GM23338 (cell line): ENCODE measurements at regions not wholly inside any gene's neighbourhood (a gene's known extent, or its start where the extent isn't known, plus 50 kb on each side); places are given as distances from the start of the nearest gene placed in this dataset.

Experiments
- ATAC-seq: fragments of 200-7000 bp; cut with Tn5 transposase; 3 replicates; pipeline ENCODE4 v1.9.1; 2020
- DNase-seq: peaks from one replicate; pipeline ENCODE4 v3.0.0-alpha.2; 2015; ENCODE audit warnings: low spot score
- H2AFZ ChIP-seq: fragments of 200-600 bp; sonication (generic); 2 replicates; pipeline ENCODE4 v1.8.0; 2016; ENCODE audit warnings: antibody characterized with exemption, mild to moderate bottlenecking, moderate library complexity
- H3F3A ChIP-seq: fragments of 200-600 bp; sonication (generic); replicated peaks from 2 replicates; pipeline ENCODE4 v1.8.0; 2017; ENCODE audit warnings: antibody characterized with exemption, mixed run types, low read depth
- H3K27ac ChIP-seq: fragments of 200-600 bp; sonication (generic); 2 replicates; pipeline ENCODE4 v1.6.1; 2016; ENCODE audit warnings: low read depth
- H3K27me3 ChIP-seq: fragments of 200-600 bp; sonication (generic); 2 replicates; pipeline ENCODE4 v1.8.0; 2016; ENCODE audit warnings: mild to moderate bottlenecking, mixed run types, moderate library complexity; ENCODE audit not compliant: insufficient read depth
- H3K36me3 ChIP-seq: fragments of 200-600 bp; sonication (generic); 2 replicates; pipeline ENCODE4 v1.8.0; 2016; ENCODE audit warnings: mild to moderate bottlenecking; ENCODE audit not compliant: insufficient read depth
- H3K4me1 ChIP-seq: fragments of 200-600 bp; sonication (generic); 2 replicates; pipeline ENCODE4 v1.8.0; 2016; ENCODE audit warnings: mild to moderate bottlenecking, moderate library complexity; ENCODE audit not compliant: insufficient read depth
- H3K4me2 ChIP-seq: fragments of 200-600 bp; sonication (generic); 2 replicates; pipeline ENCODE4 v1.7.1; 2017; ENCODE audit warnings: mixed run types
- H3K4me3 ChIP-seq: fragments of 200-600 bp; sonication (generic); 2 replicates; pipeline ENCODE4 v1.6.1; 2016; ENCODE audit warnings: mixed run types
- H3K79me2 ChIP-seq: fragments of 200-600 bp; sonication (generic); replicated peaks from 2 replicates; pipeline ENCODE4 v1.8.0; 2017; ENCODE audit warnings: mild to moderate bottlenecking; ENCODE audit not compliant: insufficient read depth
- H3K9me2 ChIP-seq: fragments of 200-600 bp; sonication (generic); 2 replicates; pipeline ENCODE4 v1.8.0; 2017; ENCODE audit not compliant: insufficient read depth
- H4K20me1 ChIP-seq: fragments of 200-600 bp; sonication (generic); replicated peaks from 2 replicates; pipeline ENCODE4 v1.8.0; 2017; ENCODE audit warnings: mild to moderate bottlenecking; ENCODE audit not compliant: insufficient read depth
- H3K27ac Mint-ChIP-seq: 2 replicates; pipeline ENCODE4 v1.8.0; 2020; ENCODE audit warnings: inconsistent platforms, mild to moderate bottlenecking, moderate library complexity, mixed read lengths
- H3K27me3 Mint-ChIP-seq: 3 replicates; pipeline ENCODE4 v1.8.0; 2022; ENCODE audit warnings: low read depth, mild to moderate bottlenecking, moderate library complexity, mixed read lengths, inconsistent platforms; ENCODE audit not compliant: insufficient read depth, poor library complexity
- H3K36me3 Mint-ChIP-seq: 3 replicates; pipeline ENCODE4 v1.8.0; 2021; ENCODE audit warnings: low read depth, mild to moderate bottlenecking, inconsistent platforms, moderate library complexity, mixed read lengths
- H3K4me1 Mint-ChIP-seq: 3 replicates; pipeline ENCODE4 v1.8.0; 2020; ENCODE audit warnings: mild to moderate bottlenecking, inconsistent platforms, mixed read lengths
- H3K4me3 Mint-ChIP-seq: 3 replicates; pipeline ENCODE4 v1.8.0; 2021; ENCODE audit warnings: moderate library complexity, mild to moderate bottlenecking, inconsistent platforms, mixed read lengths
- H3K9me3 Mint-ChIP-seq: 3 replicates; pipeline ENCODE4 v1.8.0; 2020; ENCODE audit warnings: moderate library complexity, mild to moderate bottlenecking, inconsistent platforms, mixed read lengths
- CTCF ChIP-seq, 2 experiments: fragments of 200-600 bp in 1 of 2; sonication (generic) in 1 of 2; conservative IDR thresholded peaks; 2 replicates each; pipeline versions ENCODE4 v1.5.1 to v1.6.1; 2016 to 2017; ENCODE audit warnings: antibody characterized with exemption in 2 of 2, low read depth in 2 of 2, mild to moderate bottlenecking in 2 of 2, moderate library complexity in 1 of 2
- ETS1 ChIP-seq: IDR thresholded peaks from 2 replicates; pipeline ENCODE4 v1.6.1; 2016; ENCODE audit warnings: antibody characterized with exemption
- EZH2phosphoT487 ChIP-seq: fragments of 200-600 bp; sonication (generic); IDR thresholded peaks from one replicate; pipeline ENCODE4 v1.8.1; 2018; ENCODE audit warnings: antibody characterized with exemption; ENCODE audit not compliant: unreplicated experiment
- NANOG ChIP-seq: IDR thresholded peaks from 2 replicates; pipeline ENCODE4 v1.6.1; 2016; ENCODE audit warnings: antibody characterized with exemption, borderline replicate concordance
- POLR2AphosphoS5 ChIP-seq: IDR thresholded peaks from 2 replicates; pipeline ENCODE4 v1.6.1; 2016; ENCODE audit warnings: antibody characterized with exemption, low read depth
- REST ChIP-seq: IDR thresholded peaks from one replicate; pipeline ENCODE4 v1.6.1; 2018; ENCODE audit warnings: antibody characterized with exemption; ENCODE audit not compliant: unreplicated experiment

- Histone ChIP-seq H3F3A (no peaks in the 10 kb centered on the region), H3K27ac (no peak overlapping the region), H3K79me2 (no peaks in the 10 kb centered on the region), H3K4me1 (no peaks in the 10 kb centered on the region), H3K36me3 (no peaks in the 10 kb centered on the region), H4K20me1 (no peaks in the 10 kb centered on the region), H3K4me3 (no peak overlapping the region), H3K9me2 (no peaks in the 10 kb centered on the region; the same call in 1 of the 2 replicates), H2AFZ (no peak overlapping the region), H3K27me3 (no peaks in the 10 kb centered on the region), H3K4me2 (no peak overlapping the region)
- Mint-ChIP-seq H3K4me3 (no peak overlapping the region), H3K36me3 (no peaks in the 10 kb centered on the region), H3K27ac (no peak overlapping the region), H3K4me1 (no peaks in the 10 kb centered on the region), H3K9me3 (no peaks in the 10 kb centered on the region), H3K27me3 (no peaks in the 10 kb centered on the region)
- no peak for ATAC-seq
- DNase-seq: no peak
- TF ChIP-seq NANOG: no peak
- TF ChIP-seq EZH2phosphoT487: no peak
- TF ChIP-seq ETS1: no peak
- TF ChIP-seq POLR2AphosphoS5: no peak
- TF ChIP-seq REST: no peak
Measured at GRCh38 chr6:141664744-141665143, 468.0 kb upstream of the GJE1 start.

GRCh38 chr6:141659582-141659981, 473.1 kb upstream of the GJE1 start:
- ATAC-seq: no peak
- no peak overlapping the region for H3K4me3 ChIP-seq
- no peak for TF ChIP-seq CTCF (conservative IDR thresholded peaks at IDR 0.05; ENCODE audit: low read depth in 2 of 2)
- TF ChIP-seq REST: no peak
- no peak for TF ChIP-seq NANOG
- TF ChIP-seq ETS1: no peak
- TF ChIP-seq EZH2phosphoT487: no peak
- no peak for TF ChIP-seq POLR2AphosphoS5

More at GRCh38 chr6:141659582-141659981, 473.1 kb upstream of the GJE1 start:
- Histone ChIP-seq H3K27ac (no peak overlapping the region), H3K79me2 (no peaks in the 10 kb centered on the region), H3K27me3 (no peaks in the 10 kb centered on the region), H3F3A (no peaks in the 10 kb centered on the region), H3K4me1 (no peaks in the 10 kb centered on the region), H3K36me3 (no peaks in the 10 kb centered on the region), H3K9me2 (no peaks in the 10 kb centered on the region), H4K20me1 (no peaks in the 10 kb centered on the region), H3K4me2 (no peak overlapping the region), H2AFZ (no peak overlapping the region)
- Mint-ChIP-seq H3K36me3 (no peaks in the 10 kb centered on the region), H3K4me1 (no peaks in the 10 kb centered on the region), H3K27me3 (no peaks in the 10 kb centered on the region), H3K9me3 (no peaks in the 10 kb centered on the region; the same call in 1 of the 3 replicates), H3K4me3 (no peak overlapping the region), H3K27ac (no peak overlapping the region)
- no peak for DNase-seq
